OCI-LY3 (cell line): ENCODE measurements at regions not wholly inside any gene's neighbourhood (a gene's known extent, or its start where the extent isn't known, plus 50 kb on each side); places are given as distances from the start of the nearest gene placed in this dataset.

Experiments
- EZH2phosphoT487 ChIP-seq: fragments of 200-600 bp; shearing (Covaris generic); IDR thresholded peaks from 2 replicates; pipeline ENCODE4 v1.6.1; 2018; ENCODE audit warnings: antibody characterized with exemption, mixed run types, low read depth
- TF ChIP-seq, protein P1 (sequence below): fragments of 200-600, 300-600 bp; sonication (generic); IDR thresholded peaks from 2 replicates; pipeline ENCODE4 v1.5.1; 2014; ENCODE audit warnings: antibody characterized with exemption, low read length, low read depth

DNA sequence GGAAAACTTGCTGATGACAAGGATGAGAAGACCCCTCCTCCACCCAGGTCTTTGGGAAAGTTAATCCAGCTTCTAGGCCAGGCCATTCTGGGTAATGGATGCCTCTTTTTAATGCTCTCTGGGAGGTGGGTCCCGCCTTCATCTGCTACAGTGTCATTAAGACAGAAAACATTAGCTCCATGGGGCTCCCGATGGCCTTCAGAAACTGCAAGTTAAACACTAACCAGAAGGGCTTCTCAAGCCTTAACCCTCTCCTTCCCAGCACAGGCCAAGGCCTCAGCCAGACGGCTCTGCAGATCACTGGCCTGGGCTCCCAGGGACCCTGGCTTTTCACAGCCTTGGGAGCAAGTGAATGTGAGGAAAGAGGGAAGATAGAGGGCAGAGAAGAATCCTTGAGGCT is 364.9 kb downstream of the MATN1 start:
- TF ChIP-seq, protein P1, sequence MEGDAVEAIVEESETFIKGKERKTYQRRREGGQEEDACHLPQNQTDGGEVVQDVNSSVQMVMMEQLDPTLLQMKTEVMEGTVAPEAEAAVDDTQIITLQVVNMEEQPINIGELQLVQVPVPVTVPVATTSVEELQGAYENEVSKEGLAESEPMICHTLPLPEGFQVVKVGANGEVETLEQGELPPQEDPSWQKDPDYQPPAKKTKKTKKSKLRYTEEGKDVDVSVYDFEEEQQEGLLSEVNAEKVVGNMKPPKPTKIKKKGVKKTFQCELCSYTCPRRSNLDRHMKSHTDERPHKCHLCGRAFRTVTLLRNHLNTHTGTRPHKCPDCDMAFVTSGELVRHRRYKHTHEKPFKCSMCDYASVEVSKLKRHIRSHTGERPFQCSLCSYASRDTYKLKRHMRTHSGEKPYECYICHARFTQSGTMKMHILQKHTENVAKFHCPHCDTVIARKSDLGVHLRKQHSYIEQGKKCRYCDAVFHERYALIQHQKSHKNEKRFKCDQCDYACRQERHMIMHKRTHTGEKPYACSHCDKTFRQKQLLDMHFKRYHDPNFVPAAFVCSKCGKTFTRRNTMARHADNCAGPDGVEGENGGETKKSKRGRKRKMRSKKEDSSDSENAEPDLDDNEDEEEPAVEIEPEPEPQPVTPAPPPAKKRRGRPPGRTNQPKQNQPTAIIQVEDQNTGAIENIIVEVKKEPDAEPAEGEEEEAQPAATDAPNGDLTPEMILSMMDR: no peak
- no peak for TF ChIP-seq EZH2phosphoT487
